ENCODE measurements at regions not wholly inside any gene's neighbourhood (a gene's known extent, or its start where the extent isn't known, plus 50 kb on each side); places are given as distances from the start of the nearest gene placed in this dataset.

DNA sequence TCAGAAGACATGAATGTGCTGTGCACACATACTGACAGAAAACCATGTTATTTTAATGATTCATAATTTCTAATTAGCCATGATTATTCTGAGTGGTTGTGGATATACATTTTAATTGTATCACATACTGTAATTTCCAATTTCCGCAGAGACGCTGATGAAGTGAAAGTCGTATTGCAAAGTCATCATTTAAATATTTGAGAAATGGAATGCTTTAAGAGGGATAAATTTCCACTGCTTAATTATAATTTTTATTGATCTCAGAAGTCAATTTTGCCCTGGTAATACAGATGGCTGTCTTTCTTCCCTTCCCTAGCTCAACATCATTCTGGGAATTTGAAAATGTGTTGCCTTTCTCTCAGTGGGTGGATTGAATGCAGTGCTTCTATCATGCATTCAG is 819.3 kb downstream of the ROBO2 start:
- TF ChIP-seq, protein P1, sequence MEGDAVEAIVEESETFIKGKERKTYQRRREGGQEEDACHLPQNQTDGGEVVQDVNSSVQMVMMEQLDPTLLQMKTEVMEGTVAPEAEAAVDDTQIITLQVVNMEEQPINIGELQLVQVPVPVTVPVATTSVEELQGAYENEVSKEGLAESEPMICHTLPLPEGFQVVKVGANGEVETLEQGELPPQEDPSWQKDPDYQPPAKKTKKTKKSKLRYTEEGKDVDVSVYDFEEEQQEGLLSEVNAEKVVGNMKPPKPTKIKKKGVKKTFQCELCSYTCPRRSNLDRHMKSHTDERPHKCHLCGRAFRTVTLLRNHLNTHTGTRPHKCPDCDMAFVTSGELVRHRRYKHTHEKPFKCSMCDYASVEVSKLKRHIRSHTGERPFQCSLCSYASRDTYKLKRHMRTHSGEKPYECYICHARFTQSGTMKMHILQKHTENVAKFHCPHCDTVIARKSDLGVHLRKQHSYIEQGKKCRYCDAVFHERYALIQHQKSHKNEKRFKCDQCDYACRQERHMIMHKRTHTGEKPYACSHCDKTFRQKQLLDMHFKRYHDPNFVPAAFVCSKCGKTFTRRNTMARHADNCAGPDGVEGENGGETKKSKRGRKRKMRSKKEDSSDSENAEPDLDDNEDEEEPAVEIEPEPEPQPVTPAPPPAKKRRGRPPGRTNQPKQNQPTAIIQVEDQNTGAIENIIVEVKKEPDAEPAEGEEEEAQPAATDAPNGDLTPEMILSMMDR (conservative IDR thresholded peaks at IDR 0.05; ENCODE audit: low read depth, low read length), result no peak
- H3K4me3 ChIP-seq (ENCODE audit: low read depth, low read length), result no peak overlapping the region
- DNase-seq (ENCODE audit: low read depth), result no peak

DNA sequence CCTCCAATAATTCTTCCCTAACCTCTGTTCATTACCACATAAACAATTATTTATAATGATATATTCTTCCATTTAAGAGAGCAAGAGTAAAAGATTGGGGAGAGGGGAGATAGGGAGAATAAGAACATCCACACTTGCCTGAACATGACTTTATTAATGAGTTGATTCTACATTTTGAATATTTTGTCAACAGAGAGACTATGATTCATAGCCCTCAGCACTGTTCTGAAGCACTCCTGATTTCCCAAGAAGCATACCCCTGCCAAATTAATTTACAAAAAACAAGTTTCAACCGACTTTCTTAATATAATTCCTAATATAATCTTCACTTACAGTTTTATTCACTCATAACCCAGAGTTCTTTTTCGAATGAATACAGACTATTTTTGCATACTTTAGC is 828.8 kb downstream of the ROBO2 start:
- DNase-seq (ENCODE audit: low read depth), result no peak
- no peak overlapping the region for H3K4me3 ChIP-seq (ENCODE audit: low read depth, low read length)
- TF ChIP-seq, protein P1 (conservative IDR thresholded peaks at IDR 0.05; ENCODE audit: low read depth, low read length), result no peak

DNA sequence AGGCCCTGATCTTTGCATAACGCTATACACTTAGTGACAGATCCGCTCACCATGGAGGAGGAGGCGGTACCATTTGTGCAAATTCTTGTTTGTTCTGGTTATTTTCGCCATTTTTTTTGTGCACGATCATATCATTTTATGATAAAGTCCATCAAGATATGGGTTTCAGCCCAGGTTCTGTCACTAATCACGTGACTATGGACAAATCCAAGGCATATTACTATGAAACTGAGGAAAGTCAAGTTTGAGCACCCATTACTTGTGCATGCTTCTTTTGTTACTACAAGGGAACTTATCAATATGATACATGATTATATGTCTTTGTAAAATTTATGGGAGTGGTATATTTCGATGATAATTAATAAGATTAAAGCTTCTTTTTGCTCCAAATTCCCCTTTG is 829.5 kb downstream of the ROBO2 start:
- no peak for DNase-seq (ENCODE audit: low read depth)
- TF ChIP-seq, protein P1 (conservative IDR thresholded peaks at IDR 0.05; ENCODE audit: low read depth, low read length), result no peak
- H3K4me3 ChIP-seq (ENCODE audit: low read depth, low read length), result no peak overlapping the region

DNA sequence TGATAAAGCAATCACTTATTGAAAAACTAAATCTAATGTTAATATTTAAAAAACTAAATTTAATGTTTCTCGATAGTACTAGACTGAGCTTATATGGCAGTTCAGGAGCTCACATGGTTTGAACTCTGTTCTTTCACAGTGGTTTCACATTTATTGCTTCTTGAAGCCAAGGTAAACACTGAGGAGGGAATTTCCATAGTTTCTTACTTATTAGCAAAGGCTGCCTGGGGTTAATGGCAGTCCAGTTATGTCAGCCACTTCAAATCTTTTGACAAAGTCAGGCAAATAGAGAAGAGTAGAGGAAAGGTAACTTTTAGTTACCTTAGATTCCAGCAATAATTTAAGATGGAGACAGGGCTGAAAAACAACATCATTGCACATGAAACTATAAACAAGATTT is 831.5 kb downstream of the ROBO2 start:
- TF ChIP-seq, protein P1 (conservative IDR thresholded peaks at IDR 0.05; ENCODE audit: low read depth, low read length), result no peak
- DNase-seq (ENCODE audit: low read depth), result peak; percentile 37
- no peak overlapping the region for H3K4me3 ChIP-seq (ENCODE audit: low read depth, low read length)

DNA sequence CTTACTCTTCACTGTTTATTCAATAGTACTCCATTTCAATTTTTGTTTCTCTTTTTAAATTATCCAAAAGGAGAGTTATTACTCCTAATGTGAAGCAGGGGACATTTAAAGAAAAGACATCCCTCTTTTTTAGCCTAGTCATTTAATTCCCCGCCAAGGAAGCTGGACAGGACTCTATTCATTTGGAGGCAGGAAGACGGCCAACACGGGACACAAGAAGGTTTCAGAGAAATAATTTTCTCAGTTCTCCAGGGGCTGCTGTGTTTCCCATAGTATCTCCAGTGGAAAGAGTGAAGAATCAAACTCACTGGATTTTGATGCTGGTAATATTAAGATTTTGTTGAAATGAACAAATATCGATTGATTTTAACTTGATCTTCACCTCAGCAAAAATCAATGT is 833.7 kb downstream of the ROBO2 start:
- no peak overlapping the region for H3K4me3 ChIP-seq (ENCODE audit: low read depth, low read length)
- TF ChIP-seq, protein P1 (conservative IDR thresholded peaks at IDR 0.05; ENCODE audit: low read depth, low read length), result no peak
- DNase-seq (ENCODE audit: low read depth), result no peak

DNA sequence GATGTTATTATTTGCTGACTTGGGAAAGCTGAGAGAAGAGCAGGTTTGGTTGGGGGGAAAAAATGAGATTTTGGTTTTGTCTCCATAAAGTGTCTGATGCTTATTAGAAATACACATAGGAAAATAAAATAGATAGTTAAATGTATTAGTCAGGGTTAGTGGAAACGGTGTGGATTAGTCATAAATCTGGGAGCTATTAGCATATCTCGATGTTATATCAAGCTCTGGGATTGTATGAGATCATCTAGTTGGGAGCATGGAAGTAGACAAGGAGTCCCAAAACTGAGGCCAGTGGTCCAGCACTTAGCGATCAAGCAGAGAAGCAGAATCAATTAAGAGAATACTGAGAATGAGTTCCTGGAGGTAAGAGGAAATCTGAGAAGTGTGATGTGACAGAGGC is 845.5 kb downstream of the ROBO2 start:
- TF ChIP-seq, protein P1 (conservative IDR thresholded peaks at IDR 0.05; ENCODE audit: low read depth, low read length), result no peak
- no peak overlapping the region for H3K4me3 ChIP-seq (ENCODE audit: low read depth, low read length)
- no peak for DNase-seq (ENCODE audit: low read depth)

DNA sequence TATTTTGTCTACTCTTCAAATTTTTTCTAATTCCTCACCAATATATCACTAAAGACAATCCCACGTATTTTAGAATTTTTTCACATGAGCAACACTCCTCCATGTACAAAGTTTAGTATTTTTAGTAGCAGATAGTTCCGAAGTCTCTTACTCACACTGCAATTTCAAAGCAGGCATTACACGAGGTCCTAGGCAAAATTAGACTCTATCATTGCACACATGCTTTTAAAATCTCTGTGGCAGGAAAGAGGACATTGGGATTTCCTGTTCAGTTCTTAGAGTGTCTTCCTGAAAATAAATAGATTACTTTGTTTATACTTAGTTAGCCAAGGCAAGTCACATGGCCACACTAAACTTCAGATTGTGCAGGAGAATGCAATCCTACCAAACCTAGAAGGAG is 847.7 kb downstream of the ROBO2 start:
- no peak overlapping the region for H3K4me3 ChIP-seq (ENCODE audit: low read depth, low read length)
- TF ChIP-seq, protein P1 (conservative IDR thresholded peaks at IDR 0.05; ENCODE audit: low read depth, low read length), result no peak

More for the DNA sequence above, 847.7 kb downstream of the ROBO2 start:
- peak; percentile 41 for DNase-seq (ENCODE audit: low read depth)

Data from choroid plexus epithelial cell (primary cell).